Right atrium auricular region (tissue), 2 donors: ENCODE measurements at regions not wholly inside any gene's neighbourhood (a gene's known extent, or its start where the extent isn't known, plus 50 kb on each side); places are given as distances from the start of the nearest gene placed in this dataset.

Source experiments
- DNase-seq: peaks from one replicate; pipeline ENCODE4 v3.0.0-alpha.2; 2019; ENCODE audit warnings: low spot score
- H3K27ac ChIP-seq, 2 donors: fragments of 200-600 bp; sonication (generic); 1 replicate in 1 of 2; 2 replicates in 1 of 2; pipeline ENCODE4 v1.5.1; 2016 to 2019
- H3K27me3 ChIP-seq, 2 donors: fragments of 200-600 bp; sonication (generic); one replicate each; pipeline versions ENCODE4 v1.5.1 to v1.6.0; 2017 to 2019
- H3K36me3 ChIP-seq: fragments of 200-600 bp; sonication (generic); one replicate; pipeline ENCODE4 v1.5.1; 2016
- H3K4me1 ChIP-seq, 2 donors: fragments of 200-600 bp; sonication (generic); one replicate each; pipeline versions ENCODE4 v1.5.1 to v1.6.0; 2017 to 2019
- H3K4me3 ChIP-seq, 2 donors: fragments of 200-600 bp; sonication (generic); 1 replicate in 1 of 2; 2 replicates in 1 of 2; pipeline ENCODE4 v1.5.1; 2017 to 2019; ENCODE audit warnings: mild to moderate bottlenecking in 1 of 2, moderate library complexity in 1 of 2
- H3K9me3 ChIP-seq, 2 donors: fragments of 200-600 bp; sonication (generic); one replicate each; pipeline ENCODE4 v1.5.1; 2019
- TF ChIP-seq, protein P1 (sequence below), 2 donors: fragments of 200-600 bp; sonication (generic); IDR thresholded peaks; one replicate each; pipeline ENCODE4 v1.5.1; 2019; ENCODE audit warnings: antibody characterized with exemption in 2 of 2

DNA sequence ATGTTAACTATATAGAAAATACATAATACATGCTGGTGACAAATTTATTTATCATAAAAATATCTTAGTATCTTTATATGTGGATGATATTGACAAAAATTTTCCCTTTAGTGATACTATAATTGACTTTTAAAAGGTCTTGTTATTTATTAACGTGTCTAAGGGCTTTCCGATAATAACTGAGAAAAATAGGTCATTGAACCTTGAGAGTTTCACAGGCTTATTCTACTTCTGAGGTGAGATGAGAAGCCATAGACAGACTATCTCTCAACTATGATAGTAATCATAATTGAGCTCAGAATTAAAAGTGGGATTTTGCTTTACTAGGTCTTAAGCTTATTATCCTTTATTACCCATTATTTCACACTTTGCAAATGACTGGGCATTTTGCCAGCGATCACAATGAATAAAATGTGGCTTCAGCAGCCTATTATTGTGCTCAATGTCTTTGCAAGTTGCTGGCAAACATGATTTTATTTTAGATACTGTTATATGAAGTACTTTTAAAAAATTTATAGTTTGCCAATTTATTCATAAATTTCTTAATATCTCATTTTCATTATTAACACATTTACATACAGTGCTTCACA lies 574.5 kb downstream of the ZWINT start:
- no peak for DNase-seq
- no peaks in the 10 kb centered on the region for H3K36me3 ChIP-seq
- TF ChIP-seq, protein P1, sequence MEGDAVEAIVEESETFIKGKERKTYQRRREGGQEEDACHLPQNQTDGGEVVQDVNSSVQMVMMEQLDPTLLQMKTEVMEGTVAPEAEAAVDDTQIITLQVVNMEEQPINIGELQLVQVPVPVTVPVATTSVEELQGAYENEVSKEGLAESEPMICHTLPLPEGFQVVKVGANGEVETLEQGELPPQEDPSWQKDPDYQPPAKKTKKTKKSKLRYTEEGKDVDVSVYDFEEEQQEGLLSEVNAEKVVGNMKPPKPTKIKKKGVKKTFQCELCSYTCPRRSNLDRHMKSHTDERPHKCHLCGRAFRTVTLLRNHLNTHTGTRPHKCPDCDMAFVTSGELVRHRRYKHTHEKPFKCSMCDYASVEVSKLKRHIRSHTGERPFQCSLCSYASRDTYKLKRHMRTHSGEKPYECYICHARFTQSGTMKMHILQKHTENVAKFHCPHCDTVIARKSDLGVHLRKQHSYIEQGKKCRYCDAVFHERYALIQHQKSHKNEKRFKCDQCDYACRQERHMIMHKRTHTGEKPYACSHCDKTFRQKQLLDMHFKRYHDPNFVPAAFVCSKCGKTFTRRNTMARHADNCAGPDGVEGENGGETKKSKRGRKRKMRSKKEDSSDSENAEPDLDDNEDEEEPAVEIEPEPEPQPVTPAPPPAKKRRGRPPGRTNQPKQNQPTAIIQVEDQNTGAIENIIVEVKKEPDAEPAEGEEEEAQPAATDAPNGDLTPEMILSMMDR (IDR thresholded peaks at IDR 0.05), result no peak
- H3K27ac ChIP-seq, result no peak overlapping the region
- H3K9me3 ChIP-seq, result no peaks in the 10 kb centered on the region
- no peaks in the 10 kb centered on the region for H3K4me1 ChIP-seq
- no peak overlapping the region for H3K4me3 ChIP-seq
- no peaks in the 10 kb centered on the region for H3K27me3 ChIP-seq

DNA sequence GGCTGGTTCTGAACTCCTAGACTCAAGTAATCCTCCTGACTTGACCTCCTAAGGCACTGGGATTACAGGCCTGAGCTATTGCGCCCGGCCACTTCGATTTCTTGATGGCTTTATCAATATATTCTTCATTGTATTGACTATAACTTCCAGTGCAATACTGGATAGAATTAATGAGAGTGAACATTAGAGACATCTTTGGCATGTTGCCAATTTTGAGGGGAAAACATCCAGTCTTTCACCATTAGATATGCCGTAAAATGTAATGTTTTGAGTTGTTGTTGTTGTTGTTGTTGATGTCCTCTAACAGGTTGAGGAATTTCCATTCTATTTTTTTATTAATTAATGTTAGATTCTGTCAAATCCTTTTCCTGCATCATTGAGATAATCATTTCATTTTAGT lies 578.9 kb downstream of the ZWINT start:
- H3K36me3 ChIP-seq, result no peaks in the 10 kb centered on the region
- TF ChIP-seq, protein P1 (IDR thresholded peaks at IDR 0.05), result no peak
- no peaks in the 10 kb centered on the region for H3K9me3 ChIP-seq
- H3K4me3 ChIP-seq, result no peak overlapping the region
- no peaks in the 10 kb centered on the region for H3K4me1 ChIP-seq
- no peaks in the 10 kb centered on the region for H3K27me3 ChIP-seq
- H3K27ac ChIP-seq, result no peak overlapping the region
- no peak for DNase-seq

DNA sequence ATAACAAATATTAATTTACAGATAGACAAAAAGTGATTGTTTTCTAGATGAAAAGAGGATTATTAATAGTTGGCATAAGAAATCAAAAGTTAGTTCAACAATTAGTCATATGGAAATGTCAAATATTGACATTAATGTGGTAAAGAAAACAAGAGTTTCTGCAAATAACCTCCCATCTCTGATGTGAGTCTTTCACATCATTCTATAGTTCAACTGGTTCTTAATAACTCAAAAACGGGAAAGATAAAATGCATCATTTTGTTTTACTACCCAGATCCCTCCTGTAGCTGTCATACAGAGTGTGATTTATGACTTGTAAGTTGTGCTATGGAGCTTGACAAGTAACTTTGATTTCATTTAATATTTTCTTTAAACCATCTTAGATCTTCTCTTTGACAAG lies 594.8 kb downstream of the ZWINT start:
- H3K4me3 ChIP-seq, result no peak overlapping the region
- TF ChIP-seq, protein P1 (IDR thresholded peaks at IDR 0.05), result no peak

DNA sequence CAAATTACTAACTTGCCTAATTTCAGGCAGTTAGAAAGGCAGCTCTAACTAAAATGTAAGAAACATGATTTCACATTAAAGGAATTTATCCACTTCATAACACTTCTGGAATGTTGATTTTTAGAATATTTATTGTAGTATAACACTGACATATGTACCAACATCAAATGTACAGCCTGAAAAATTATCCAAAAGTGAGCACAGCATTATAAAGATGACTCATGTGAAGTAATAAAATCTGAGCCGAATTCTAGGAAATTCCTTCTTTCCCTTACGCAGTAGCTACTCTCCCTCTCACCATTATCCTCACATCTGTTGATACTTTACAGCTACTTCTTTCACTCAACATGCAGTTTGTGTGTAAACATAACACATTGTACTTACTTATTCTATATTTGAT lies 610.6 kb downstream of the ZWINT start:
- Histone ChIP-seq H3K27ac (no peak overlapping the region), H3K9me3 (no peaks in the 10 kb centered on the region), H3K36me3 (no peaks in the 10 kb centered on the region), H3K4me1 (no peaks in the 10 kb centered on the region), H3K27me3 (no peaks in the 10 kb centered on the region), H3K4me3 (no peak overlapping the region)
- no peak for DNase-seq
- TF ChIP-seq, protein P1 (IDR thresholded peaks at IDR 0.05), result no peak

More for the DNA sequence above, 594.8 kb downstream of the ZWINT start:
- no peaks in the 10 kb centered on the region for H3K9me3 ChIP-seq
- H3K36me3 ChIP-seq, result no peaks in the 10 kb centered on the region
- no peaks in the 10 kb centered on the region for H3K4me1 ChIP-seq
- H3K27ac ChIP-seq, result no peak overlapping the region
- DNase-seq, result no peak
- no peaks in the 10 kb centered on the region for H3K27me3 ChIP-seq

DNA sequence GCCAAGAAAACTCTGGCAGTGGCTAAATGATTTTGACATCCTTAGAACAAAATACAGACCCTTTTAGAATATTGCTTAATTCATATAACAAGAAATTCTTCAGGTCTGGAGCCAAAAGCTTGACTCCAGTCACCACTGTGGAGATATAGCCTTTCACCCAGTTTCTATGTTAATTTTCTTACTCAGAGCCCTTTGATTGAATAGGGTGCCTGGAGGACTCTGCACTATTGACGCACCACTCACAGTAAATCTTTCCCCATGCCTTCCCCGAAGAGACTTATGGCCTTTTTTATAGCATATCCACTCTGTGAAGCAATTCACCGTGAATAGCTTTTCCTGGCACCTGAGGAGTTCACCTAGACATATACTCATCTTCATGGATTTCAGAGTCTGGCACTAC lies 613.8 kb downstream of the ZWINT start:
- Histone ChIP-seq H3K27ac (no peak overlapping the region), H3K4me1 (no peaks in the 10 kb centered on the region), H3K9me3 (no peaks in the 10 kb centered on the region), H3K4me3 (no peak overlapping the region), H3K36me3 (no peaks in the 10 kb centered on the region), H3K27me3 (no peaks in the 10 kb centered on the region)
- DNase-seq, result no peak
- TF ChIP-seq, protein P1 (IDR thresholded peaks at IDR 0.05), result no peak

DNA sequence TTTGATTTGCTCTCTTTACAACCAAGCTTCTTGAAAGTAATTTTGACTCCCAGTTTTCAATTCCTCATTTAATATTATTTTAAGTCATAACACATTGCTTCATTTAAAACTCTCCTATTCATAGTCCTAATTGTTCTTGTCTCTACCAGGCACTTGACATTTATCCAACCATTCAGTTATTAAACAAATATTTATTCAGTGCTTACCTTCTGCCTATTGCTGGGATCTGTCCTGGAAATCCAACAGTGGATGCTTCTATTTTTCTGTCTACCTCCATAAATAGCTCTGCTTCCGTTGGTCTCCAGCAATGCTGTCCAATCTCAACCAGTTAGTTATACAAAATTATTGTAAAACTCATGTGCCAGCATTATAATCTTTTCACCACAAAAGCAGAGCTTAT lies 615.1 kb downstream of the ZWINT start:
- Histone ChIP-seq H3K4me1 (no peaks in the 10 kb centered on the region), H3K27me3 (no peaks in the 10 kb centered on the region), H3K27ac (no peak overlapping the region), H3K4me3 (no peak overlapping the region), H3K9me3 (no peaks in the 10 kb centered on the region), H3K36me3 (no peaks in the 10 kb centered on the region)
- no peak for DNase-seq
- TF ChIP-seq, protein P1 (IDR thresholded peaks at IDR 0.05), result no peak
